H1 (cell line): ENCODE measurements at regions not wholly inside any gene's neighbourhood (a gene's known extent, or its start where the extent isn't known, plus 50 kb on each side); places are given as distances from the start of the nearest gene placed in this dataset.

Source experiments
- CTCF ChIA-PET: fragments of 300-600 bp; sonication (Branson Sonifier 250); formaldehyde crosslinking; loops from one replicate; lab custom pipeline; 2021; ENCODE audit not compliant: partially characterized antibody; lab: Charles Lee
- POLR2A ChIA-PET: fragments of 300-600 bp; sonication (Branson Sonifier 250); formaldehyde crosslinking; loops from one replicate; lab custom pipeline; 2021; ENCODE audit warnings: inconsistent platforms; ENCODE audit not compliant: partially characterized antibody; lab: Charles Lee
- DNase-seq, 2 experiments: peaks; one replicate each; pipeline versions ENCODE4 v3.0.0 to v3.0.0-alpha.2; 2010 to 2022; ENCODE audit warnings: low spot score in 2 of 2, low read depth in 1 of 2, mixed read lengths in 1 of 2
- FAIRE-seq: peaks from 2 replicates; lab custom pipeline; 2011; peaks lifted over from hg19 to GRCh38; lab: Jason Lieb, UNC
- H2AFZ ChIP-seq: 2 replicates; pipeline ENCODE4 v1.8.1; 2012; ENCODE audit warnings: low read length, inconsistent platforms
- H2AK5ac ChIP-seq: 2 replicates; pipeline ENCODE4 v1.6.1; 2013; ENCODE audit warnings: low read depth, low read length
- H2BK120ac ChIP-seq: replicated peaks from 2 replicates; pipeline ENCODE3; 2013; ENCODE audit warnings: low read depth, low read length, inconsistent platforms
- H2BK12ac ChIP-seq: 2 replicates; pipeline ENCODE4 v1.6.1; 2013; ENCODE audit warnings: low read depth, low read length
- H2BK15ac ChIP-seq: 2 replicates; pipeline ENCODE4 v1.6.1; 2013; ENCODE audit warnings: low read length
- H2BK20ac ChIP-seq: 2 replicates; pipeline ENCODE4 v1.6.1; 2013; ENCODE audit warnings: low read length
- H2BK5ac ChIP-seq: 2 replicates; pipeline ENCODE4 v1.6.1; 2013; ENCODE audit warnings: low read depth, low read length
- H3K14ac ChIP-seq: 2 replicates; pipeline ENCODE4 v1.6.1; 2013; ENCODE audit warnings: inconsistent platforms; ENCODE audit not compliant: insufficient read length
- H3K18ac ChIP-seq: 2 replicates; pipeline ENCODE4 v1.6.1; 2013; ENCODE audit warnings: low read length; ENCODE audit errors: extremely low read depth
- H3K23ac ChIP-seq: 2 replicates; pipeline ENCODE4 v1.6.1; 2013; ENCODE audit warnings: inconsistent platforms; ENCODE audit not compliant: insufficient read length
- H3K23me2 ChIP-seq: 2 replicates; pipeline ENCODE4 v1.6.1; 2013; ENCODE audit warnings: low read depth, low read length
- H3K27ac ChIP-seq: 2 replicates; pipeline ENCODE4 v1.6.1; 2011; ENCODE audit warnings: low read depth, low read length, inconsistent platforms
- H3K27me3 ChIP-seq, 4 experiments: replicated peaks in 1 of 4; 1 replicate in 1 of 4; 2 replicates in 3 of 4; pipeline versions ENCODE4 v1.6.1 to v1.8.1; 2011 to 2013; ENCODE audit warnings: low read length in 3 of 4, mild to moderate bottlenecking in 3 of 4, inconsistent platforms in 2 of 4, mixed read lengths in 2 of 4, moderate library complexity in 1 of 4; ENCODE audit not compliant: control insufficient read depth in 3 of 4, insufficient read depth in 3 of 4; ENCODE audit errors: extremely low read depth in 1 of 4
- H3K36me3 ChIP-seq, 4 experiments: 2 replicates each; pipeline versions ENCODE4 v1.6.1 to v1.8.1; 2011 to 2013; ENCODE audit warnings: mild to moderate bottlenecking in 4 of 4, low read length in 3 of 4, moderate library complexity in 2 of 4, control low read depth in 1 of 4, inconsistent platforms in 1 of 4; ENCODE audit not compliant: insufficient read depth in 4 of 4, control insufficient read depth in 2 of 4
- H3K4ac ChIP-seq: replicated peaks from 2 replicates; pipeline ENCODE3; 2013; ENCODE audit warnings: low read length, low read depth, mixed read lengths, inconsistent platforms; ENCODE audit not compliant: insufficient read length
- H3K4me1 ChIP-seq, 4 experiments: replicated peaks in 1 of 4; 1 replicate in 1 of 4; 2 replicates in 3 of 4; pipeline versions ENCODE4 v1.6.1 to v1.8.1; 2011 to 2013; ENCODE audit warnings: low read length in 3 of 4, inconsistent platforms in 2 of 4, mixed read lengths in 1 of 4; ENCODE audit not compliant: insufficient read depth in 4 of 4, control insufficient read depth in 3 of 4
- H3K4me2 ChIP-seq, 2 experiments: 2 replicates each; pipeline versions ENCODE4 v1.6.1 to v1.8.1; 2011 to 2013; ENCODE audit warnings: low read depth in 2 of 2, low read length in 2 of 2, control low read depth in 1 of 2, inconsistent platforms in 1 of 2, mild to moderate bottlenecking in 1 of 2; ENCODE audit not compliant: insufficient read depth in 1 of 2
- H3K4me3 ChIP-seq, 4 experiments: fragments of 200-600, 300-600 bp in 1 of 4; sonication (generic), shearing (Covaris generic), sonication (Bioruptor Twin) in 1 of 4; 2 replicates each; pipeline versions ENCODE4 v1.5.1 to v1.8.1; 2011 to 2016; ENCODE audit warnings: low read length in 4 of 4, low read depth in 3 of 4, control low read depth in 2 of 4, inconsistent platforms in 2 of 4, mild to moderate bottlenecking in 2 of 4, mixed read lengths in 1 of 4, moderate library complexity in 1 of 4; ENCODE audit not compliant: insufficient read depth in 2 of 4; ENCODE audit errors: extremely low read depth in 1 of 4
- H3K56ac ChIP-seq: replicated peaks from 2 replicates; pipeline ENCODE3; 2013; ENCODE audit warnings: low read depth, mild to moderate bottlenecking, mixed read lengths, low read length, inconsistent platforms; ENCODE audit not compliant: insufficient read length
- H3K79me1 ChIP-seq: 2 replicates; pipeline ENCODE4 v1.6.1; 2013; ENCODE audit warnings: low read depth, low read length, control low read depth
- H3K79me2 ChIP-seq, 2 experiments: 2 replicates each; pipeline versions ENCODE4 v1.6.1 to v1.8.1; 2012 to 2013; ENCODE audit warnings: low read length in 2 of 2, mild to moderate bottlenecking in 2 of 2, inconsistent platforms in 1 of 2; ENCODE audit not compliant: insufficient read depth in 2 of 2, control insufficient read depth in 1 of 2
- H3K9ac ChIP-seq, 4 experiments: replicated peaks in 1 of 4; 1 replicate in 1 of 4; 2 replicates in 3 of 4; pipeline versions ENCODE4 v1.6.1 to v1.8.1; 2011 to 2013; ENCODE audit warnings: low read depth in 3 of 4, low read length in 3 of 4, control low read depth in 2 of 4, mild to moderate bottlenecking in 2 of 4, moderate library complexity in 2 of 4, inconsistent platforms in 1 of 4; ENCODE audit errors: extremely low read depth in 1 of 4
- H3K9me3 ChIP-seq, 2 experiments: 2 replicates each; pipeline versions ENCODE4 v1.6.1 to v1.8.1; 2012 to 2013; ENCODE audit warnings: mild to moderate bottlenecking in 2 of 2, moderate library complexity in 2 of 2, control low read depth in 1 of 2, inconsistent platforms in 1 of 2, low read depth in 1 of 2, low read length in 1 of 2, mixed read lengths in 1 of 2; ENCODE audit not compliant: insufficient read depth in 2 of 2
- H4K20me1 ChIP-seq, 2 experiments: replicated peaks in 1 of 2; 2 replicates each; pipeline versions ENCODE3 to v1.8.1; 2011 to 2013; ENCODE audit warnings: inconsistent platforms in 2 of 2, low read length in 2 of 2, mild to moderate bottlenecking in 1 of 2; ENCODE audit not compliant: insufficient read depth in 2 of 2, control insufficient read depth in 1 of 2
- H4K5ac ChIP-seq: 2 replicates; pipeline ENCODE4 v1.6.1; 2013; ENCODE audit warnings: low read length, low read depth, mixed read lengths, inconsistent platforms; ENCODE audit not compliant: insufficient read length
- H4K8ac ChIP-seq: 2 replicates; pipeline ENCODE4 v1.8.0; 2013; ENCODE audit warnings: mild to moderate bottlenecking, moderate library complexity, low read length, inconsistent platforms; ENCODE audit not compliant: insufficient read depth; ENCODE audit errors: extremely low read depth
- H4K91ac ChIP-seq: replicated peaks from 2 replicates; pipeline ENCODE3; 2013; ENCODE audit warnings: low read length, mixed read lengths, inconsistent platforms; ENCODE audit not compliant: insufficient read length
- CHD1 ChIP-seq: IDR thresholded peaks from 2 replicates; pipeline ENCODE4 v1.6.1; 2012; ENCODE audit warnings: low read depth, low read length, improper control_type of control experiment
- JUN ChIP-seq: IDR thresholded peaks from 2 replicates; pipeline ENCODE4 v1.6.1; 2011; ENCODE audit warnings: low read depth, mild to moderate bottlenecking, improper control_type of control experiment, low read length
- WGBS, 2 experiments: shearing (Covaris generic) in 1 of 2; methylation state at CpG; one replicate each; pipeline versions ENCODE4 v1.1.6 to v1.1.7; 2013 to 2015; ENCODE audit warnings: low lambda C conversion rate in 2 of 2, mixed read lengths in 2 of 2, inconsistent platforms in 1 of 2, low coverage in 1 of 2, missing lambda C conversion rate in 1 of 2; ENCODE audit not compliant: insufficient replicate concordance in 2 of 2, insufficient coverage in 1 of 2, insufficient read length in 1 of 2; ENCODE audit errors: extremely low coverage in 1 of 2, missing lambda C conversion rate in 1 of 2; 5-methylcytosine and 5-hydroxymethylcytosine counted together

DNA sequence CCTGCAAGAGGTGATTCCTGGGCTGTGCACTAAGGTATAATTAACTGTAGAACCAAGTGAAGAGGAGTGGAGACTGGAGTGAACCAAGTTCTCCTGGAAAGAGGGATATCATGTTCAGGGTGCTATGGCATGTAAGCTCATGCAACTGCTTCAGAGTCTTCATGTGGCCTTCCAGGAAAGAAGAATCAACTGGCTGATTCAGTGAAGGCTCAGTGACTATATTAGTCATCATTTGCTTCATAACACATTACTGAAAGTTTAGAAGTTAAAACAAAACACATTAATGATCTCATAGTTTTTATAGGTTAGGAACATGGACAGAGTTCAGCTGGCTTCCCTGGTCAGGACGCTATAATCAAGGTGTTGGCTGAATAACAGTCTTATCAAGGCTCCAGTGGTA is 1200.8 kb upstream of the GYPC start:
- Histone ChIP-seq H2BK12ac (no peak overlapping the region), H3K18ac (no peak overlapping the region), H4K20me1 (no peaks in the 10 kb centered on the region), H3K4me2 (no peak overlapping the region), H2BK20ac (no peak overlapping the region), H3K9me3 (peaks cover 0 to 5% of the 10 kb centered on the region in 2 experiments; a peak in 1 of 4 replicates), H3K23ac (no peak overlapping the region), H2BK15ac (no peak overlapping the region), H3K4me3 (no peak overlapping the region), H3K27ac (no peak overlapping the region), H2AK5ac (no peak overlapping the region), H3K14ac (no peak overlapping the region), H3K4me1 (no peaks in the 10 kb centered on the region), H2AFZ (no peak overlapping the region), H4K8ac (no peak overlapping the region), H3K79me2 (no peaks in the 10 kb centered on the region), H3K79me1 (no peaks in the 10 kb centered on the region), H4K91ac (no peak overlapping the region), H3K23me2 (no peaks in the 10 kb centered on the region), H3K4ac (no peak overlapping the region), H2BK5ac (no peak overlapping the region), H3K9ac (no peak overlapping the region), H4K5ac (no peak overlapping the region), H3K56ac (no peak overlapping the region), H2BK120ac (no peak overlapping the region), H3K36me3 (no peaks in the 10 kb centered on the region; a peak in 1 of 8 replicates), H3K27me3 (no peaks in the 10 kb centered on the region)
- 89% methylated on average over 1 of the region's 1 CpG; no CpG with 5 or more reads in 1 of the 2 experiments for WGBS, 2 experiments
- FAIRE-seq (no peak), DNase-seq (no peak)
- ChIA-PET CTCF (interaction anchor here (0.6 kb wide), 1 partner anchor 609 kb away, joined by 5 read pairs; no protein-coding TSS in a partner anchor), POLR2A (no interaction called here)
- TF ChIP-seq JUN: no peak
- TF ChIP-seq CHD1: no peak
